GM19395 (cell line): ENCODE measurements at regions not wholly inside any gene's neighbourhood (a gene's known extent, or its start where the extent isn't known, plus 50 kb on each side); places are given as distances from the start of the nearest gene placed in this dataset.

Experiments used
- ATAC-seq: cut with Tn5 transposase; IDR thresholded peaks from one replicate; pipeline ENCODE4 v1.9.1; 2021; ENCODE audit warnings: mild to moderate bottlenecking, moderate library complexity; ENCODE audit not compliant: unreplicated experiment

DNA sequence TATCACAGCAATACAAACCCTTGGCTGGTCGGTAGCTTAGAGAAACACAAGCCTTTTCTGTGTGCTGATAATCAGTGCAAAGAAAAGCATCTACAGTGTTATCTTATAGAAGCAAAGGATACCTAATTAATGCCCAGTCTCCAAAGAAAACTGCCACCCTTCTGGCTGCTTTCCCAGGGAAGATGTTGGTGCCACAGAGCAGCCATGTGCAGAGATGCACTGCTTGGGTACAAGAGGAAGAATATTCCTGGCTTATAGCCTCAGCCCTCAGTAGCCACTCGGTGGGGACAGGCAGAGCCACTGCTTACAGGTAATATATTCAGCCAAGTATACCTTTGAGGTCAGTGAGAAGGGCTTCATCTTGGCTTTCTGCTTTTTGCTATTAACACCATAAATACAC is 185.3 kb downstream of the PCSK1 start:
- no peak for ATAC-seq

- ATAC-seq: no peak
These were observed 185.8 kb downstream of the PCSK1 start for GRCh38 chr5:96247097-96247701.

DNA sequence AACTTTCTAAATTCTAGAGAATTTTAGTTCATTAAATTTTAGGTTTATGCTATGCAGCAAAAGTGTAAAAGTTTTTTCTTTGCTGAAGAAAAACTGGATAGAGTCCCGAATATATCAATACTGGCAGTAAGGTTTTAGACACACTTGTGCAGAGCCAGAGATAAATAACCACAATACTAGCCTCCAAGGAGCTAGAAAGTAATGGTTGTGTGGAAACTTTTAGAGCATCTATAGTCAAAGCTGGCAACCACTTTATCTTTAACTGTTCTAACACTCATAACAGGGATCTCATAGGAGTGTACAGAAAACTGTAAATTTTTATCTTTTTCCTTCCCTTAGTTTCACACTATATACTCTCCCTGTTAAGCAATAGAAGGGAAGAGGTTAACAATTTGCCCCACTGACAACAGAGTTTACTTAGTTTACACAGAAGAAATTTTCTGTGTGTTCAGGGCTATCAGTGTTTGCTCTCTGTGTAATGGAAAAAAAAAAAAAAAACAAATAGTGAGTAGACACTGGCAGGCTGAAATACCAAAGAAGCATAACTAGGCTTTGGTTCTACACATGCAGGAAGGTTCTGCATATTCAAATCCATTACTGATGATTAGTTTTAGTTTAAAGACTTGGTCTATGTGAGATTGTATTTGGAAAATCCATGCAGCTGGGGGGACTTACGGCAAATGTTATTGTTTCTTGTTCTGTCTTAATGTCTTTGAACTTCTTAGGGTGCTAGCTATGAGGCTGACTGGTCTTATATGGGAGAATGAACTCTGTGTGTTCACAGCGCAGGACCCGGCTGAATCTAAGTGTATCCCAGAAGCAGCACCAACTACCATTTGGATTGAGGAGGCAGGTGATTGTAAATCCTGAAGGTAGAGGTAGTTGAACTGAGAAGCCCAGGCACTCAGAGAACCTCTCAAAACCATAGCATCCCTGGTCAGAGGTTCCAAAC is 187.6 kb downstream of the PCSK1 start:
- ATAC-seq: no peak

DNA sequence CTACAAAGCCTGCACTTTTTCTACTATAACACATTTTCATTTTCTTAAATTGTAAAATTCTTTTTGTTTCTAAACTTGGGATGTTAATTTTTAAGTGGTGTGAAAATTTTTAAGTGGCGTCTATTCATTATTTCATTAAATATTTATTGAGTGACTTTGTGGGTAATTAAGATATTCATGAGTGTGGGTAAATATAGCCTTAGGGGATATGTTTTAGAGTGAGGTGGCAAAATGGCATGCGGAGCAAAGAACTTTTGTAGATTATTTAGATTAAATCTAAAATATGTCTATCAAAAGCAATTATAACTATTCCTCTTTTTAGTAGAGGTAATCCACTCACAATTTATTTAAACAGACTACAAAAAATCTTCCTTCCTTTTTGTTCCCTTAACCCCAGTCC is 188.4 kb downstream of the PCSK1 start:
- no peak for ATAC-seq

DNA sequence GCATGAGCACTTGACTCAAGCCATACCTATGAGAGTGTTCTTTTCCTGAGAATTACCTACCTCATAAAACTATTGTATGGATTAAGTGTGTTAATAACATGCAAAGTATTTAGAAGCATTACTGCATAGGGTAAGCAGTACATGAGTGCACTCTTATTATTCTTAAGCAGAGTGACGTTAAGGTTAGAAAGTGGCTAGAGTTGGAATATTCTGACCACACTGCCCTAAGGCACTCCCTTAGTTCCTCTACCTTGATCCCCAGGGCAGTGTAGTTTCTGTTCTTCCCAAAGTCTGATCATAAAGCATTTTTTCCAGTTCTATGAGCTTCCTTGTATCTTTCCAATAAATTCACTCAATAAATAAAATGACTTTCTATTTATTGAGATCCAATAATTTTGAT is 189.2 kb downstream of the PCSK1 start:
- no peak for ATAC-seq

DNA sequence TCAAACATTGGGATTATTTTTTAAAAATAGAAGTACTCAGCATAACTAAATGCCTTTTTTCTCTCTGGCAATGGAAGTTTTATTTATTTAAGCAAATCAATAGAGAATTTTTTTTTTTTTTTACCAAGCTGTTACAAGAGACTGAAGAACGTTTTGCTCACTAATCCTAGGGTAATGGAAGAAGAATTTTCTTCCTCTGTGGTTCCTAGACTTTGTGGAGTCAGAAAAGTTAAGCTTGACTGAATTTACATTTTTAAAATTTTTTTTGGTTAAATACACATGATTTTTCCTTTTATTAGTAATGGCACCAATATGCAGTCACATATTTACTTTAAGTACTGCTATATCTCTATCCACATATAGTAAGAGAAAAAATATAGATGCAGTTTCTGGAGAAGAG is 189.8 kb downstream of the PCSK1 start:
- no peak for ATAC-seq

DNA sequence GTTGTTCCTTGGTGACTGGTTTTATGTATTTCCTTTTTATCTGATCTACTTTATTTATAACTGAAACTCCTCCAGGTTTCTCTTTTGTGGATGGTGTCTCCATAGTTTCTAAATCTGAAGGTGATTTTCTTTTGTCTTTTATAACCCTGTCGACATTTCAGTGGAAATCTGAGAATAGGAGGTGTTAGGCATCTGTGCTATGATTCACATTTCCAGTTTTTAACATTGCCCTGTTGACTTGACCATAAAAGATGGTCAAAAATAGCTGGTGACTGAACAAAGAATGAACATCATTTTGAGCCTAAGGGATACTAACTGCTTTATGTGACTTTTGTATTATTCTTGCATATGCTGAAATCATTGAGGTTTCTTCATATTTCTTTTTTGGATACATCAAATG is 190.5 kb downstream of the PCSK1 start:
- ATAC-seq: no peak

GRCh38 chr5:96236831-96237230 is 196.2 kb downstream of the PCSK1 start:
- no peak for ATAC-seq

DNA sequence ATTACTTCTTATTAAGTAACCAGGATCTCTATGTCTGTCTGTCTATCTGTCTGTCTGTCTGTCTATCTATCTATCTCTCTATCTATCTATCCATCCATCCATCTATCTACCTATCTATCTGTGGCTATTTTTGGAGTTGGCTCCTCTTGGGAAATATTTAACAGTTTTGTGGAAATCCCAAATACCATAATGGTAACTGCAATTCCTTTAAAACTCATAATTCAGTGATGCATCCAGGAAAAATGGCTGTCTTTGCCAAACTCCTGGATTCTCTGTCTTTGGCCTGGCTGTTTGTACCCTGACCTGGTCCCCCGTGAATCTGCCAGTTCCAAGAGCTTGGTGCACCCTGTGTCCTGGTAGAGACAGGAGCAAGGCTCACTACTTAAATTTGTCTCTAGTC is 197.0 kb downstream of the PCSK1 start:
- ATAC-seq: no peak

- no peak for ATAC-seq
These were observed 197.8 kb downstream of the PCSK1 start for GRCh38 chr5:96235008-96235910.

- no peak for ATAC-seq
These were observed 200.4 kb downstream of the PCSK1 start for GRCh38 chr5:96232602-96233001.

DNA sequence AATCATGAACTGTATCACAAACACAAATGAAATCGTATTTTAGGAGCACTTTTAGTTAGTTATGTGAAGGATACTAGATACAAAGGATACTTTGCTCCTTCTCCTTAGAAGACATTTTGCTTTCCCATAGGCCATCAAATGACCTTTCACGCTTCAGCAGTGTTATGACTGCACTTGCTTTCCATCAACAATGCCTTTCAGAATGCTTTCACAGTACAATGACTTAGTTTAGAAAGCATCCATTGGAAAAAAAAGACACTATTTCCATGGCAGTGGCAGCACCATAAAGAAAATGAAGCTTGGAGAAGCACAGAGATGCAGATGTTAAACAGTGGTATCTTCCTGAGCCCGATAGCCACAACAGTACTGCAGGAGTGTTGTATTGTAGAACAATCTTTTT is 203.9 kb downstream of the PCSK1 start:
- ATAC-seq: no peak

DNA sequence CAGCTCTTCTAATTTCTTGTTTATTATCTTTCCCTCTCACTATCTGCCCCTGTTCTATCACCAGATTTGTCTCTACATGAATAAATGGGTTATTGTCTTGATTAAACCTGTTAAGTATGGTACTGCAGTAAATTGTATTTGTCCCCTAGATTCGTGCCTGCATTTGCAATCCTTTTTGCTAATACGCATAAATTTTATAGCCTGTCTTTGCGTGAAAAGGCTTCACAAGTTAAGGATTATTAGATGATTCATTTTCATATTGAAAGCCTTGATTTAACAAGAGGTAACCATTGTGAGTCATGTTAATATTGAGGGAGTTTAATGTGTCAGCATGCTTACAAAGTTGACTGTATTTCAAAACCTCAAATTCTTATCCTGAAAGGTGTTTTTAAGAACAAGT is 204.6 kb downstream of the PCSK1 start:
- no peak for ATAC-seq

GRCh38 chr5:96227957-96228356 is 205.1 kb downstream of the PCSK1 start:
- no peak for ATAC-seq

DNA sequence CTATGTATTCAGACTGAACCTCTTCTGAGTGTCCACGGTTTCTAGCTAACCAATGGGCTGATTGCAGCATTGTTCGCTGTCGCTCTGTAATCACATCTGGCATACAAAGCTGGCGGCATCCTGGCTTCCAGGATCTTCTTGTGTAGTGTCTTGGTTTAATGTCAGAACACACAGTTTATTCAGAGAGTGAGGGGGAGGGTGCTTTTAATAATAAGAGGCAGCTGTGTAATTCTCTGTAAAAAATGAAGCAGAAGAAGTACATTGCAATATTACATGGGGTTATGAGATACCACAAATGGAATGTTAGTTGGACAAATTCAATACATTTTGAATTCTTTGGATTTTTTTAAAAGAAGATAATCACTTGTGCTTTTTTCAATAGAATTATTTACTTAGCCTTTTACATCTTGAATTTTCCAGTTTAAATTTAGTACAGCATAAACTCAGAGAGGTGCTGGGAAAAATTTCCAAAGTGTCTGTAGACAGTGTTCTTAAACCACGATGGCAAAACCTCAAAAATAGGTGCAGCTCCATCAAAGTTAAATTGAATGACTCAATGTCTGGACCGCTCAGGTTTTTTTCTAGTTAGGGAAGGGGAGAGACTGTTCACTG is 206.0 kb downstream of the PCSK1 start:
- no peak for ATAC-seq

- no peak for ATAC-seq
These were observed 210.9 kb downstream of the PCSK1 start for GRCh38 chr5:96222129-96222528.

GRCh38 chr5:96220610-96221390 is 212.2 kb downstream of the PCSK1 start:
- no peak for ATAC-seq

DNA sequence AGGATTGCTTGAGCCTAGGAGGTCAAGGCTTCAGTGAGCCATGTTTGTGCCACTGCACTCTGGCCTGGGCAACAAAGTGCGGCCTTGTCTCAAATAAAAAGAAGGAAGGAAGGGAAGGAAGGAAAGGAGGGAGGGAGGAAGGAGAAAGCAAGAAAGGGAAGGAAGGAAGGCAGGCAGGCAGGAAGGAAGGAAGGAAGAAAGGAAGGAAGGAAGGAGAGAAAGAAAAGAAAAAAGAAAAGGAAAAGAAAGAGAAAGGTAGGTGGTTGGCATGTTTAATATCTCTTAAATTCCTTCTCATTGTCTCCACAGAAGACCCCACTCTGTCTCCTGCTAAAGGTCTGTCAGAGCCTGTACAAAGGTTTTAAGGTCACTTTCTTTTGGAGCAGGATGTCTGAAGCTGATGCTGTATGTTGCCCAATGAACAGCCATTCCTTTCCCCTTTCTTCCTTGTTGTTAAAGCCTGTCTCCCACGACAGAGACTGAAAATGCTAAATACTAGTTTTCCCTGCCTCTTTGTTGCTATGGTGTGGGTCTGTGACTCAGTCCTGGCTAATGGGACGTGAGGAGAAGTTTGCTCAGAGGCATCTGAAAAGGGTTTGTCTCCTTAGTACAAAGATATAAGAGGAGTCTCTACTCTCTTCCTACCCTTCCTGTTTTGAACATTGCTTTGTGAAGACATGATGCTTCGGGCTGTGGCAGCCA is 213.3 kb downstream of the PCSK1 start:
- no peak for ATAC-seq

GRCh38 chr5:96218653-96219052 is 214.4 kb downstream of the PCSK1 start:
- no peak for ATAC-seq
